ENCODE measurements at regions not wholly inside any gene's neighbourhood (a gene's known extent, or its start where the extent isn't known, plus 50 kb on each side); places are given as distances from the start of the nearest gene placed in this dataset.

DNA sequence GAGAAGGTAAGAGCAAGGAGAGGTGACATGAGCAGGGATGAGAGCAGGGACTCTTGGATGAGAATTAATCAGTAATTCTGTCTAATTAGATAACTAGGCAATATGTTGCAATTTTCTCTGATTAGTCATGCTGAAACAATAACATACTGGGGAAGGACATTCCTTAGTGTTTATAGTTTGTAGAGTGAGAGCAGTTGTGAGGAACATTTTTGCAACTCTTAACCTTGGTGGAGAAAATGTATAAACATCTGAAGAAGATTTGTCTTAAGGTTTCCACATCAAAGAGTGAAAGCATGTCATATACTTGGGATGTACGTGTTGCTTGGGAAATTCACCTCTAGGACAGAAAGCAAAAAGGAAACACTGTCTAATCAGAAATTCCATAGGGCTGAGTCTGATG is 955.4 kb upstream of the FANCL start:
- TF ChIP-seq, protein P1, sequence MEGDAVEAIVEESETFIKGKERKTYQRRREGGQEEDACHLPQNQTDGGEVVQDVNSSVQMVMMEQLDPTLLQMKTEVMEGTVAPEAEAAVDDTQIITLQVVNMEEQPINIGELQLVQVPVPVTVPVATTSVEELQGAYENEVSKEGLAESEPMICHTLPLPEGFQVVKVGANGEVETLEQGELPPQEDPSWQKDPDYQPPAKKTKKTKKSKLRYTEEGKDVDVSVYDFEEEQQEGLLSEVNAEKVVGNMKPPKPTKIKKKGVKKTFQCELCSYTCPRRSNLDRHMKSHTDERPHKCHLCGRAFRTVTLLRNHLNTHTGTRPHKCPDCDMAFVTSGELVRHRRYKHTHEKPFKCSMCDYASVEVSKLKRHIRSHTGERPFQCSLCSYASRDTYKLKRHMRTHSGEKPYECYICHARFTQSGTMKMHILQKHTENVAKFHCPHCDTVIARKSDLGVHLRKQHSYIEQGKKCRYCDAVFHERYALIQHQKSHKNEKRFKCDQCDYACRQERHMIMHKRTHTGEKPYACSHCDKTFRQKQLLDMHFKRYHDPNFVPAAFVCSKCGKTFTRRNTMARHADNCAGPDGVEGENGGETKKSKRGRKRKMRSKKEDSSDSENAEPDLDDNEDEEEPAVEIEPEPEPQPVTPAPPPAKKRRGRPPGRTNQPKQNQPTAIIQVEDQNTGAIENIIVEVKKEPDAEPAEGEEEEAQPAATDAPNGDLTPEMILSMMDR (IDR thresholded peaks at IDR 0.05; ENCODE audit: poor library complexity, severe bottlenecking): no peak
- TF ChIP-seq EZH2 (IDR thresholded peaks at IDR 0.05; ENCODE audit: borderline replicate concordance, insufficient read depth, low read length, poor library complexity, severe bottlenecking) (no peak), TAF1 (IDR thresholded peaks at IDR 0.05; ENCODE audit: low read depth) (no peak), RAD21 (conservative IDR thresholded peaks at IDR 0.05) (no peak), MXI1 (conservative IDR thresholded peaks at IDR 0.05; ENCODE audit: poor library complexity, severe bottlenecking) (no peak)
